ENCODE measurements at regions not wholly inside any gene's neighbourhood (a gene's known extent, or its start where the extent isn't known, plus 50 kb on each side); places are given as distances from the start of the nearest gene placed in this dataset.

- no peaks in the 10 kb centered on the region for H3K9me3 Mint-ChIP-seq (ENCODE audit: unreplicated experiment)
- H3K27me3 Mint-ChIP-seq (ENCODE audit: unreplicated experiment): peaks cover 8% of the 10 kb centered on the region
- no peak overlapping the region for H3K4me3 Mint-ChIP-seq (ENCODE audit: unreplicated experiment)
- H3K36me3 Mint-ChIP-seq (ENCODE audit: low read depth, unreplicated experiment): peaks cover 5% of the 10 kb centered on the region
- TF ChIP-seq CTCF (IDR thresholded peaks at IDR 0.05; ENCODE audit: unreplicated experiment): no peak
- H3K27ac Mint-ChIP-seq (ENCODE audit: unreplicated experiment): no peak overlapping the region
- DNase-seq (ENCODE audit: low spot score): no peak
- no peaks in the 10 kb centered on the region for H3K4me1 Mint-ChIP-seq (ENCODE audit: unreplicated experiment)
Measured at GRCh38 chr2:3039188-3040065, 338.2 kb downstream of the EIPR1 start.

GRCh38 chr2:3038636-3039035 lies 339.0 kb downstream of the EIPR1 start:
- Mint-ChIP-seq H3K4me1 (ENCODE audit: unreplicated experiment) (no peaks in the 10 kb centered on the region), H3K9me3 (ENCODE audit: unreplicated experiment) (no peaks in the 10 kb centered on the region), H3K36me3 (ENCODE audit: low read depth, unreplicated experiment) (no peaks in the 10 kb centered on the region), H3K27ac (ENCODE audit: unreplicated experiment) (no peak overlapping the region), H3K27me3 (ENCODE audit: unreplicated experiment) (peaks cover 4% of the 10 kb centered on the region), H3K4me3 (ENCODE audit: unreplicated experiment) (no peak overlapping the region)
- no peak for DNase-seq (ENCODE audit: low spot score)
- TF ChIP-seq CTCF (IDR thresholded peaks at IDR 0.05; ENCODE audit: unreplicated experiment): no peak

GRCh38 chr2:3037196-3038194 lies 340.1 kb downstream of the EIPR1 start:
- DNase-seq (ENCODE audit: low spot score): no peak
- Mint-ChIP-seq H3K27ac (ENCODE audit: unreplicated experiment) (no peak overlapping the region), H3K4me3 (ENCODE audit: unreplicated experiment) (no peak overlapping the region), H3K4me1 (ENCODE audit: unreplicated experiment) (no peaks in the 10 kb centered on the region), H3K36me3 (ENCODE audit: low read depth, unreplicated experiment) (no peaks in the 10 kb centered on the region), H3K9me3 (ENCODE audit: unreplicated experiment) (no peaks in the 10 kb centered on the region), H3K27me3 (ENCODE audit: unreplicated experiment) (peaks cover 4% of the 10 kb centered on the region)
- TF ChIP-seq CTCF (IDR thresholded peaks at IDR 0.05; ENCODE audit: unreplicated experiment): no peak

GRCh38 chr2:3036432-3037125 lies 341.0 kb downstream of the EIPR1 start:
- Mint-ChIP-seq H3K27ac (ENCODE audit: unreplicated experiment) (no peak overlapping the region), H3K9me3 (ENCODE audit: unreplicated experiment) (no peaks in the 10 kb centered on the region), H3K27me3 (ENCODE audit: unreplicated experiment) (peaks cover 7% of the 10 kb centered on the region), H3K36me3 (ENCODE audit: low read depth, unreplicated experiment) (no peaks in the 10 kb centered on the region), H3K4me3 (ENCODE audit: unreplicated experiment) (no peak overlapping the region), H3K4me1 (ENCODE audit: unreplicated experiment) (no peaks in the 10 kb centered on the region)
- TF ChIP-seq CTCF (IDR thresholded peaks at IDR 0.05; ENCODE audit: unreplicated experiment): no peak
- DNase-seq (ENCODE audit: low spot score): no peak

Data from endothelial cell (in vitro differentiated cells).